ENCODE measurements at regions not wholly inside any gene's neighbourhood (a gene's known extent, or its start where the extent isn't known, plus 50 kb on each side); places are given as distances from the start of the nearest gene placed in this dataset.
A peak's percentile ranks its signal among the peaks of the same experiment; 100 is the strongest.

- no peak for DNase-seq (ENCODE audit: low read depth, low spot score)
- H3K27me3 Mint-ChIP-seq (ENCODE audit: low read depth): no peaks in the 10 kb centered on the region
- no peaks in the 10 kb centered on the region for H3K36me3 Mint-ChIP-seq (ENCODE audit: low read depth)
Measured at GRCh38 chr7:85565276-85565675, 378.4 kb upstream of the SEMA3D start.

DNA sequence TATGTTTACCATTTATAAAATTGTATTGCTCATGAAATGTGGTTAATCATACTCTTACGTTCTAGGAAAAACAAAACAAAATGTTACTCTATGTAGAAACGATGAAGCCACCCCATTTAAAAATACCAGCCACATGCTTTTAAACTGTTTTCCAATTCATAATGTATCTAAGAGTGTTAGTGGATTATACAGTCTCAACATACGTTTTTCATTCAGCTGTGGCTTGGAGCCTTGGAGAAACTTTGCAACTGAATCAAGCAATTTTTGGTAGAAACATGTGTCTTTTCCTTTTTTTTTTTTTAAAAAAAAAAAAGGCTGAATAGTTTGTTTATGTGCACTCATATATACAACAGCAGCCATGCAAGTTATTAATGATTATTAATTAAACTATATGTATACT lies 378.0 kb upstream of the SEMA3D start:
- no peak for DNase-seq (ENCODE audit: low read depth, low spot score)
- Mint-ChIP-seq H3K27me3 (ENCODE audit: low read depth) (no peaks in the 10 kb centered on the region), H3K9me3 (peaks cover 6% of the 10 kb centered on the region), H3K36me3 (ENCODE audit: low read depth) (no peaks in the 10 kb centered on the region), H3K4me1 (peaks cover 9% of the 10 kb centered on the region), H3K4me3 (no peak overlapping the region), H3K27ac (ENCODE audit: unreplicated experiment) (no peak overlapping the region)
- TF ChIP-seq, protein P1, sequence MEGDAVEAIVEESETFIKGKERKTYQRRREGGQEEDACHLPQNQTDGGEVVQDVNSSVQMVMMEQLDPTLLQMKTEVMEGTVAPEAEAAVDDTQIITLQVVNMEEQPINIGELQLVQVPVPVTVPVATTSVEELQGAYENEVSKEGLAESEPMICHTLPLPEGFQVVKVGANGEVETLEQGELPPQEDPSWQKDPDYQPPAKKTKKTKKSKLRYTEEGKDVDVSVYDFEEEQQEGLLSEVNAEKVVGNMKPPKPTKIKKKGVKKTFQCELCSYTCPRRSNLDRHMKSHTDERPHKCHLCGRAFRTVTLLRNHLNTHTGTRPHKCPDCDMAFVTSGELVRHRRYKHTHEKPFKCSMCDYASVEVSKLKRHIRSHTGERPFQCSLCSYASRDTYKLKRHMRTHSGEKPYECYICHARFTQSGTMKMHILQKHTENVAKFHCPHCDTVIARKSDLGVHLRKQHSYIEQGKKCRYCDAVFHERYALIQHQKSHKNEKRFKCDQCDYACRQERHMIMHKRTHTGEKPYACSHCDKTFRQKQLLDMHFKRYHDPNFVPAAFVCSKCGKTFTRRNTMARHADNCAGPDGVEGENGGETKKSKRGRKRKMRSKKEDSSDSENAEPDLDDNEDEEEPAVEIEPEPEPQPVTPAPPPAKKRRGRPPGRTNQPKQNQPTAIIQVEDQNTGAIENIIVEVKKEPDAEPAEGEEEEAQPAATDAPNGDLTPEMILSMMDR (conservative IDR thresholded peaks at IDR 0.05): no peak

More at GRCh38 chr7:85565276-85565675, 378.4 kb upstream of the SEMA3D start:
- TF ChIP-seq, protein P1 (conservative IDR thresholded peaks at IDR 0.05): no peak
- H3K9me3 Mint-ChIP-seq: peaks cover 6% of the 10 kb centered on the region
- H3K4me1 Mint-ChIP-seq: peaks cover 9% of the 10 kb centered on the region
- H3K4me3 Mint-ChIP-seq: no peak overlapping the region
- H3K27ac Mint-ChIP-seq (ENCODE audit: unreplicated experiment): peak overlapping the region; percentile 75

- TF ChIP-seq, protein P1 (conservative IDR thresholded peaks at IDR 0.05): no peak
- H3K36me3 Mint-ChIP-seq (ENCODE audit: low read depth): no peaks in the 10 kb centered on the region
- H3K27me3 Mint-ChIP-seq (ENCODE audit: low read depth): no peaks in the 10 kb centered on the region
- peaks cover 9% of the 10 kb centered on the region for H3K4me1 Mint-ChIP-seq
- H3K9me3 Mint-ChIP-seq: peaks cover 7% of the 10 kb centered on the region
- DNase-seq (ENCODE audit: low read depth, low spot score): no peak
- no peak overlapping the region for H3K4me3 Mint-ChIP-seq
- no peak overlapping the region for H3K27ac Mint-ChIP-seq (ENCODE audit: unreplicated experiment)
Measured at GRCh38 chr7:85561706-85562105, 374.9 kb upstream of the SEMA3D start.

GRCh38 chr7:85554236-85555178 lies 367.7 kb upstream of the SEMA3D start:
- peaks cover under 1% of the 10 kb centered on the region for H3K9me3 Mint-ChIP-seq
- H3K36me3 Mint-ChIP-seq (ENCODE audit: low read depth): no peaks in the 10 kb centered on the region
- no peak overlapping the region for H3K4me3 Mint-ChIP-seq
- no peaks in the 10 kb centered on the region for H3K27me3 Mint-ChIP-seq (ENCODE audit: low read depth)
- no peak overlapping the region for H3K27ac Mint-ChIP-seq (ENCODE audit: unreplicated experiment)
- H3K4me1 Mint-ChIP-seq: peaks cover 6% of the 10 kb centered on the region
- DNase-seq (ENCODE audit: low read depth, low spot score): peak; percentile 2
- TF ChIP-seq, protein P1 (conservative IDR thresholded peaks at IDR 0.05): peak; percentile 89

- TF ChIP-seq, protein P1 (conservative IDR thresholded peaks at IDR 0.05): no peak
- H3K9me3 Mint-ChIP-seq: peaks cover 3% of the 10 kb centered on the region
- no peaks in the 10 kb centered on the region for H3K4me1 Mint-ChIP-seq
- no peak for DNase-seq (ENCODE audit: low read depth, low spot score)
- H3K27ac Mint-ChIP-seq (ENCODE audit: unreplicated experiment): no peak overlapping the region
- H3K27me3 Mint-ChIP-seq (ENCODE audit: low read depth): no peaks in the 10 kb centered on the region
- H3K36me3 Mint-ChIP-seq (ENCODE audit: low read depth): peaks cover 2% of the 10 kb centered on the region
- H3K4me3 Mint-ChIP-seq: no peak overlapping the region
Measured at GRCh38 chr7:85535974-85536729, 349.3 kb upstream of the SEMA3D start.

Data from neural crest cell (in vitro differentiated cells).